ENCODE measurements at regions not wholly inside any gene's neighbourhood (a gene's known extent, or its start where the extent isn't known, plus 50 kb on each side); places are given as distances from the start of the nearest gene placed in this dataset.
"Not testable (repeated sequence)": the region's sequence is repeated elsewhere in the genome, so short reads cannot be mapped to it uniquely, and the experiment has no call there.

GRCh38 chr9:115398996-115399395, 281.0 kb upstream of the TNC start:
- DNase-seq (ENCODE audit: low spot score): no peak

- DNase-seq (ENCODE audit: low spot score): peak; percentile 17
Observed at GRCh38 chr9:115400796-115401195, 282.8 kb upstream of the TNC start.

GRCh38 chr9:115401756-115402327, 283.9 kb upstream of the TNC start:
- DNase-seq (ENCODE audit: low spot score): no peak

GRCh38 chr9:115403753-115404152, 285.8 kb upstream of the TNC start:
- DNase-seq (ENCODE audit: low spot score): no peak

- DNase-seq (ENCODE audit: low spot score): no peak
Observed at GRCh38 chr9:115404311-115404710, 286.4 kb upstream of the TNC start.

- DNase-seq (ENCODE audit: low spot score): no peak
Observed at GRCh38 chr9:115411516-115411915, 293.6 kb upstream of the TNC start.

GRCh38 chr9:115411993-115412452, 294.1 kb upstream of the TNC start:
- no peak for DNase-seq (ENCODE audit: low spot score)

GRCh38 chr9:115412656-115413055, 294.7 kb upstream of the TNC start:
- no peak for DNase-seq (ENCODE audit: low spot score)

GRCh38 chr9:115413304-115413703, 295.3 kb upstream of the TNC start:
- DNase-seq (ENCODE audit: low spot score): no peak

GRCh38 chr9:115413766-115414382, 295.9 kb upstream of the TNC start:
- DNase-seq (ENCODE audit: low spot score): no peak

GRCh38 chr9:115414561-115414960, 296.6 kb upstream of the TNC start:
- no peak for DNase-seq (ENCODE audit: low spot score)

GRCh38 chr9:115415450-115415849, 297.5 kb upstream of the TNC start:
- no peak for DNase-seq (ENCODE audit: low spot score)

GRCh38 chr9:115416299-115416698, 298.3 kb upstream of the TNC start:
- no peak for DNase-seq (ENCODE audit: low spot score)

GRCh38 chr9:115418181-115418580, 300.2 kb upstream of the TNC start:
- DNase-seq (ENCODE audit: low spot score): not testable (repeated sequence)

GRCh38 chr9:115422932-115423440, 305.0 kb upstream of the TNC start:
- no peak for DNase-seq (ENCODE audit: low spot score)

GRCh38 chr9:115423646-115424045, 305.7 kb upstream of the TNC start:
- no peak for DNase-seq (ENCODE audit: low spot score)

GRCh38 chr9:115425601-115426000, 307.6 kb upstream of the TNC start:
- DNase-seq (ENCODE audit: low spot score): no peak

GRCh38 chr9:115437418-115437817, 319.5 kb upstream of the TNC start:
- peak; percentile 92 for DNase-seq (ENCODE audit: low spot score)

GRCh38 chr9:115439641-115440040, 321.7 kb upstream of the TNC start:
- no peak for DNase-seq (ENCODE audit: low spot score)

GRCh38 chr9:115442054-115442453, 324.1 kb upstream of the TNC start:
- no peak for DNase-seq (ENCODE audit: low spot score)

- DNase-seq (ENCODE audit: low spot score): no peak
Observed at GRCh38 chr9:115443890-115444289, 325.9 kb upstream of the TNC start.

GRCh38 chr9:115444959-115445358, 327.0 kb upstream of the TNC start:
- DNase-seq (ENCODE audit: low spot score): no peak

GRCh38 chr9:115445655-115446054, 327.7 kb upstream of the TNC start:
- DNase-seq (ENCODE audit: low spot score): no peak

All from SK-N-DZ (cell line).